GM23248 (cell line): ENCODE measurements at regions not wholly inside any gene's neighbourhood (a gene's known extent, or its start where the extent isn't known, plus 50 kb on each side); places are given as distances from the start of the nearest gene placed in this dataset.

Experiments
- DNase-seq: peaks from one replicate; pipeline ENCODE4 v3.0.0-alpha.2; 2015
- H2AFZ ChIP-seq: fragments of 200-600 bp; sonication (generic); 2 replicates; pipeline ENCODE4 v1.6.1; 2016; ENCODE audit warnings: antibody characterized with exemption
- H3F3A ChIP-seq: fragments of 200-600 bp; sonication (generic); 2 replicates; pipeline ENCODE4 v1.6.1; 2016; ENCODE audit warnings: mild to moderate bottlenecking, antibody characterized with exemption, mixed run types; ENCODE audit not compliant: insufficient read depth
- H3K27ac ChIP-seq: fragments of 200-600 bp; sonication (generic); 2 replicates; pipeline ENCODE4 v1.5.1; 2016; ENCODE audit warnings: mild to moderate bottlenecking
- H3K27me3 ChIP-seq: fragments of 200-600 bp; sonication (generic); replicated peaks from 2 replicates; pipeline ENCODE4 v1.6.1; 2016; ENCODE audit warnings: mild to moderate bottlenecking; ENCODE audit not compliant: insufficient read depth
- H3K36me3 ChIP-seq: fragments of 200-600 bp; sonication (generic); 2 replicates; pipeline ENCODE4 v1.6.1; 2016; ENCODE audit warnings: low read depth, mild to moderate bottlenecking
- H3K4me1 ChIP-seq: fragments of 200-600 bp; sonication (generic); 2 replicates; pipeline ENCODE4 v1.6.1; 2016; ENCODE audit warnings: mild to moderate bottlenecking; ENCODE audit not compliant: insufficient read depth
- H3K4me2 ChIP-seq: fragments of 200-600 bp; sonication (generic); one replicate; pipeline ENCODE4 v1.6.1; 2016; ENCODE audit warnings: mild to moderate bottlenecking; ENCODE audit not compliant: unreplicated experiment
- H3K4me3 ChIP-seq: fragments of 200-600 bp; sonication (generic); 2 replicates; pipeline ENCODE4 v1.5.1; 2016; ENCODE audit warnings: mild to moderate bottlenecking
- H3K79me2 ChIP-seq: fragments of 200-600 bp; sonication (generic); 2 replicates; pipeline ENCODE4 v1.6.1; 2016; ENCODE audit warnings: mild to moderate bottlenecking; ENCODE audit not compliant: insufficient read depth
- H3K9ac ChIP-seq: fragments of 200-600 bp; sonication (generic); 2 replicates; pipeline ENCODE4 v1.6.1; 2016; ENCODE audit warnings: mild to moderate bottlenecking
- H3K9me2 ChIP-seq: fragments of 200-600 bp; sonication (generic); 2 replicates; pipeline ENCODE4 v1.6.1; 2016; ENCODE audit warnings: mixed run types, mild to moderate bottlenecking, moderate library complexity; ENCODE audit not compliant: insufficient read depth
- H3K9me3 ChIP-seq: fragments of 200-600 bp; sonication (generic); one replicate; pipeline ENCODE4 v1.6.1; 2017; ENCODE audit warnings: low read depth
- H4K20me1 ChIP-seq: fragments of 200-600 bp; sonication (generic); 2 replicates; pipeline ENCODE4 v1.6.0; 2016; ENCODE audit not compliant: insufficient read depth
- EZH2 ChIP-seq: fragments of 200-600 bp; sonication (generic); IDR thresholded peaks from 2 replicates; pipeline ENCODE4 v1.6.1; 2018; ENCODE audit warnings: antibody characterized with exemption, mild to moderate bottlenecking; ENCODE audit not compliant: insufficient read depth, poor library complexity, severe bottlenecking
- EZH2phosphoT487 ChIP-seq: fragments of 200-600 bp; sonication (generic); IDR thresholded peaks from 2 replicates; pipeline ENCODE4 v1.6.1; 2018; ENCODE audit warnings: antibody characterized with exemption, moderate library complexity, mild to moderate bottlenecking, low read depth; ENCODE audit not compliant: insufficient read depth
- WGBS, 2 experiments: methylation state at CpG; one replicate each; pipeline ENCODE4 v1.1.6; 2015 to 2017; ENCODE audit warnings: low lambda C conversion rate in 2 of 2, low coverage in 1 of 2; ENCODE audit errors: missing lambda C conversion rate in 2 of 2; 5-methylcytosine and 5-hydroxymethylcytosine counted together
- in situ Hi-C: fragments of 300-500 bp; cut with MboI; formaldehyde crosslinking; loops from 2 replicates; pipeline ENCODE4 v1.15.0; 2020

DNA sequence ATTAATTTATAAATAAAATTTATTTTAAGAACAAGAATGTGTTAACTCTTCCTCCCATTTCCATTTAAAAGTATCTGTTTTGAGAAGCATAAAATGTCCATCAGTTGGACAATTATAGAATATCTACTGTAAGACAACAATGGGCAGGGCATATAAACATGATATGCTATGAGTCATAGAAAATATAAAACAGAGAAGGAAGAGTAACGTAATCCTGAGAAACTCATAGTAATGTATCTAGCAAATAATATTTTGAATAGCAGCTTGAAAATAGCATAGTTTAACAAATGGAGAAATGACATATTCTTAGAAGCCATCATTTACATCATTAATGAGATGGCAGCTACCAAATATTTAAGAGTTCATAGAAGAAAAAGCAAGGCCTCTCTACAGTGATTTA is 820.3 kb upstream of the PCDH10 start:
- Histone ChIP-seq H3K9ac (no peak overlapping the region), H3K27me3 (no peaks in the 10 kb centered on the region), H3F3A (no peaks in the 10 kb centered on the region), H3K27ac (no peak overlapping the region), H3K79me2 (no peaks in the 10 kb centered on the region), H3K9me2 (no peaks in the 10 kb centered on the region), H3K4me2 (no peak overlapping the region), H3K9me3 (no peaks in the 10 kb centered on the region), H4K20me1 (no peaks in the 10 kb centered on the region), H3K4me3 (no peak overlapping the region), H2AFZ (no peak overlapping the region), H3K36me3 (no peaks in the 10 kb centered on the region), H3K4me1 (no peaks in the 10 kb centered on the region)
- DNase-seq = no peak
- no peak for TF ChIP-seq EZH2
- TF ChIP-seq EZH2phosphoT487 = no peak
- in situ Hi-C loops = no loop called here
- WGBS, 2 experiments = 13 to 25% methylated on average over 1 of the region's 1 CpG

GRCh38 chr4:132330994-132331393 is 818.1 kb upstream of the PCDH10 start:
- no peaks in the 10 kb centered on the region for H4K20me1 ChIP-seq
- no peak overlapping the region for H3K4me3 ChIP-seq
- no peak overlapping the region for H3K4me2 ChIP-seq
- no peak overlapping the region for H2AFZ ChIP-seq
- no peaks in the 10 kb centered on the region for H3F3A ChIP-seq
- no peak overlapping the region for H3K27ac ChIP-seq
- DNase-seq = no peak
- H3K36me3 ChIP-seq = no peaks in the 10 kb centered on the region
- no peaks in the 10 kb centered on the region for H3K9me3 ChIP-seq
- TF ChIP-seq EZH2phosphoT487 = no peak
- no peak for TF ChIP-seq EZH2
- H3K27me3 ChIP-seq = no peaks in the 10 kb centered on the region
- WGBS, 2 experiments = 30 to 35% methylated on average over 2 of the region's 2 CpGs
- in situ Hi-C loops = no loop called here
- H3K9ac ChIP-seq = no peak overlapping the region
- no peaks in the 10 kb centered on the region for H3K4me1 ChIP-seq
- no peaks in the 10 kb centered on the region for H3K9me2 ChIP-seq
- no peaks in the 10 kb centered on the region for H3K79me2 ChIP-seq

DNA sequence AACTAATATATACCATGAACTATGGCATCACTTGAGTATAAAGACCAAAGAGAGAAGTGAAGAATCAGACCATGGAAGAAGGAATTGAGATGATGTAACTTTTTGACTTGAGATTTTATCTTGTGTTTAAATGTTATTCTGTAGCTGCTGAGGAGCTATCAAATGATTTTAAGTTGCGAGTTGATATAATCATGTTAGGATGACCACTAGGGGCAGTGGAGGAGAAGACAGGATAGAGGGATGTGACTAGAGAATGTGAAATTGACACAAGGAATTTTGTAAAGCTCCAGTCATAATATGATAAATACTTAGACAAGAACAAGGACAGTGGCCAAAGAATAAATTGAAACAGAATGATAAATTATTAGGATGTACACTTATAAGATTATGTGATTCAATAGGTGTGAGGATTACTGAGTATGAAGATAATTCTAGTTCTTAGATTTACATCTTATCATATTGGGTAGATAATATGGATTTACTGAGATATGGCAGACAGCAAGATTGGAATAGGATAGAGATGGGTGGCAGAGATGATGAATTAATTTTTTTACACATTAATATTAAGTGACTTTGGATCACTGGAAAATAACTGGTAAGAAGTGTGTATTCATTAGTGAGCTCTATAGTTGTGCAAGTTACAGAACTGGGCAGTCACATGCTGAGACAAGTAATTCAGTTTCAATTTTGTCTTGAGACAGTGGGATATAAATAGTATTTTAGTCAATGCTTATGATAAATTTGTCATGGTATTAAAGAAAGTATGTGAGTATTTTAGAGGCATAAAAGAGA is 816.0 kb upstream of the PCDH10 start:
- H3K27me3 ChIP-seq = no peaks in the 10 kb centered on the region
- H3K27ac ChIP-seq = no peak overlapping the region
- WGBS, 2 experiments = 42 to 52% methylated on average over 1 of the region's 1 CpG
- H3K9me2 ChIP-seq = 0 out of 2 replicates have a peak, but pooled peaks cover 5% of the 10 kb centered on the region
- no peak for DNase-seq
- H3K79me2 ChIP-seq = no peaks in the 10 kb centered on the region
- H4K20me1 ChIP-seq = no peaks in the 10 kb centered on the region
- H3K4me1 ChIP-seq = no peaks in the 10 kb centered on the region
- no peaks in the 10 kb centered on the region for H3K9me3 ChIP-seq
- H3K4me3 ChIP-seq = no peak overlapping the region
- no peak overlapping the region for H3K4me2 ChIP-seq
- no peak overlapping the region for H2AFZ ChIP-seq
- in situ Hi-C loops = no loop called here
- TF ChIP-seq EZH2phosphoT487 (no peak), EZH2 (no peak)
- H3F3A ChIP-seq = no peaks in the 10 kb centered on the region
- H3K36me3 ChIP-seq = no peaks in the 10 kb centered on the region
- no peak overlapping the region for H3K9ac ChIP-seq

DNA sequence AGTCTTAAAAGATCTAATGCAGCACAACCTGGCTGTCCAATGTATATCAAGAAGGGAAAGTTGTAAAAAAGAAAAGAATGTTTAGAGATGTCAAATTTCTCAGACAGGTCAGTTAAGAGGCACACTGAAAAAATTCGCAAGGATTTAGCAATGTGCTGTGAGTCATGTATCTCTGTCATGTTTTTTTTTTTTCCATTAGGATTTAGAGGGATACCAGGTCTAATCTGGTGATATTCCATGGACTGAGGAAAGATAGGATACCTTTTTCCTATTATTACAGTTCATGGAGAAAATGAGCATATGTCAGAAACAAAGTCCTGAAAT is 815.4 kb upstream of the PCDH10 start:
- TF ChIP-seq EZH2 (no peak), EZH2phosphoT487 (no peak)
- 14 to 26% methylated on average over 1 of the region's 1 CpG for WGBS, 2 experiments
- Histone ChIP-seq H3K9me2 (0 out of 2 replicates have a peak, but pooled peaks cover 5% of the 10 kb centered on the region), H3K36me3 (no peaks in the 10 kb centered on the region), H3K4me1 (no peaks in the 10 kb centered on the region), H3K4me3 (no peak overlapping the region), H3K79me2 (no peaks in the 10 kb centered on the region), H3K27me3 (no peaks in the 10 kb centered on the region), H3K4me2 (no peak overlapping the region), H3K9ac (no peak overlapping the region), H3K9me3 (no peaks in the 10 kb centered on the region), H3F3A (no peaks in the 10 kb centered on the region), H3K27ac (no peak overlapping the region), H2AFZ (no peak overlapping the region), H4K20me1 (no peaks in the 10 kb centered on the region)
- in situ Hi-C loops = no loop called here
- DNase-seq = no peak

GRCh38 chr4:132334081-132334480 is 815.0 kb upstream of the PCDH10 start:
- H3K79me2 ChIP-seq = no peaks in the 10 kb centered on the region
- no peak overlapping the region for H2AFZ ChIP-seq
- in situ Hi-C loops = no loop called here
- H3K9me3 ChIP-seq = no peaks in the 10 kb centered on the region
- H4K20me1 ChIP-seq = no peaks in the 10 kb centered on the region
- no peaks in the 10 kb centered on the region for H3F3A ChIP-seq
- no peak overlapping the region for H3K4me2 ChIP-seq
- 0 out of 2 replicates have a peak, but pooled peaks cover 5% of the 10 kb centered on the region for H3K9me2 ChIP-seq
- no peak overlapping the region for H3K4me3 ChIP-seq
- TF ChIP-seq EZH2 (no peak), EZH2phosphoT487 (no peak)
- no peak overlapping the region for H3K27ac ChIP-seq
- no peaks in the 10 kb centered on the region for H3K4me1 ChIP-seq
- H3K9ac ChIP-seq = no peak overlapping the region
- WGBS, 2 experiments = 10% methylated on average over 3 of the region's 3 CpGs
- H3K36me3 ChIP-seq = no peaks in the 10 kb centered on the region
- DNase-seq = no peak
- H3K27me3 ChIP-seq = no peaks in the 10 kb centered on the region
